Right cardiac atrium (tissue), 5 donors: ENCODE measurements at regions not wholly inside any gene's neighbourhood (a gene's known extent, or its start where the extent isn't known, plus 50 kb on each side); places are given as distances from the start of the nearest gene placed in this dataset.
A peak's percentile ranks its signal among the peaks of the same experiment; 100 is the strongest.
"Not testable (repeated sequence)": the region's sequence is repeated elsewhere in the genome, so short reads cannot be mapped to it uniquely, and the experiment has no call there.

ENCODE experiments used
- ATAC-seq, 2 donors: fragments of 200-7000 bp; cut with Tn5 transposase; one replicate each; pipeline versions ENCODE4 v1.8.0 to v1.9.1; 2020; ENCODE audit warnings: moderate library complexity in 2 of 2, mild to moderate bottlenecking in 1 of 2
- DNase-seq, 3 donors: peaks; one replicate each; pipeline ENCODE4 v3.0.0-alpha.2; 2020
- H3K27ac ChIP-seq: one replicate; pipeline ENCODE4 v1.5.1; 2013; ENCODE audit warnings: mild to moderate bottlenecking, low read length, control low read depth, moderate library complexity
- H3K27me3 ChIP-seq: one replicate; pipeline ENCODE4 v1.6.1; 2013; ENCODE audit not compliant: control insufficient read depth, insufficient read depth
- H3K4me1 ChIP-seq: one replicate; pipeline ENCODE4 v1.6.1; 2013; ENCODE audit warnings: low read length; ENCODE audit not compliant: control insufficient read depth, insufficient read depth
- H3K4me3 ChIP-seq: one replicate; pipeline ENCODE4 v1.5.1; 2013; ENCODE audit warnings: low read length, control low read depth
- H3K9me3 ChIP-seq: one replicate; pipeline ENCODE4 v1.6.1; 2013; ENCODE audit warnings: low read length; ENCODE audit not compliant: control insufficient read depth
- WGBS: extraction: QIAGEN DNeasy Blood & Tissue Kit; methylation state at CpG from one replicate; pipeline ENCODE4 v1.1.7; 2013; 5-methylcytosine and 5-hydroxymethylcytosine counted together
- intact Hi-C, 4 donors: fragments of 100-400 bp; cut with DNase I; formaldehyde crosslinking; loops; one replicate each; pipeline versions ENCODE4 v1.11.0 to v1.14.0; 2022 to 2023
- donor health status: healthy with polysubstance abuse.
- donor health status: DM: no; HTN: yes; CAD: no.
- donor health status: DM: no; HTN: no; CAD: no.
- donor health status: DM: no; HTN: yes; CAD: no; lungs with severe emphysema.
- donor health status: DM: yes; HTN: yes; CAD: no.

GRCh38 chr4:126470862-126471261 lies 1156.1 kb downstream of the FAT4 start:
- Histone ChIP-seq H3K4me3 (no peak overlapping the region), H3K4me1 (no peaks in the 10 kb centered on the region), H3K9me3 (no peaks in the 10 kb centered on the region), H3K27me3 (no peaks in the 10 kb centered on the region), H3K27ac (no peak overlapping the region)
- intact Hi-C loops, result no loop called here
- ATAC-seq (no peak), DNase-seq (no peak)
- 68% methylated on average over 3 of the region's 3 CpGs for WGBS

DNA sequence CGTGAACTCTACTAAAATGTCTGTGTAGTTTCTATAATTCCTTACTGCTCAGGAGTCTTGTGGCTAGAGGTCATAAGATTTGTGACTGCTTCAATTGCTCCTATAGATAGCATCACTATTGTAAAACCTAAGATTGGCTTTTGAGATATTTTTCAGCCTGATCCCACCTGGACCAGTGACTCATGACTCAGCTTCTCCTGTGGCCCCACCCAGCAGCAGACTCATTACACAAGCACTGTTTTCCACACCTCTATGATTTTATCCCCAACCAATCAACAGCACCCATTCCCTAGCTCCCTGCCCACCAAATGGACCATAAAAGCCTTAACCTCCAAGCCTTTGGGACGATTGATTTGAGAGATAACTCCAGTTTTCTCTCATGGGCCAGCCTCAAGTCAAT lies 1157.0 kb upstream of the INTU start:
- 83% methylated on average over 2 of the region's 2 CpGs for WGBS
- Histone ChIP-seq H3K4me3 (no peak overlapping the region), H3K9me3 (no peaks in the 10 kb centered on the region), H3K27me3 (no peaks in the 10 kb centered on the region), H3K27ac (no peak overlapping the region), H3K4me1 (no peaks in the 10 kb centered on the region)
- ATAC-seq (no peak), DNase-seq (no peak)
- intact Hi-C loops, result no loop called here

DNA sequence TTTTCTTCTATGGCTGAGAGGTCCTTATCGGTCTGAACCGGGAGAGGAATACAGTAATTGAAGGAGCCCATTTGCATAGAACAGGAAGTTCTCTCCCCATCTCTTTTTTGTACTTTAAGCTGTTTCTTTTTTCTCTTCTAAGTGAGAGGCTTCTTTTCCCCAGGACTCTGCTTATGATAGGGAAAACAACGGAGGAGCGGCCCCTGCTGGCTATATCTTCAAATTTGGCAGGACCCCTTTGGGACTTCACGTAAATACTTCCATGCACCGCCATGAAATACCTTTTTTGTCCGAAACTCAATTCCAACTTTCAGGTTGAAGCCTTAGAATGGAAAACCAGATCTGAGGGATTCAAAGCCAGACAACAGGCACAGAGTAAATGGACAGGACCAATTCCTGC lies 1153.0 kb upstream of the INTU start:
- ATAC-seq, result no peak
- Histone ChIP-seq H3K27ac (no peak overlapping the region), H3K27me3 (no peaks in the 10 kb centered on the region), H3K4me1 (no peaks in the 10 kb centered on the region), H3K9me3 (no peaks in the 10 kb centered on the region), H3K4me3 (no peak overlapping the region)
- WGBS, result 95% methylated on average over 7 of the region's 7 CpGs
- no peak for DNase-seq
- intact Hi-C loops, result no loop called here

GRCh38 chr4:126482311-126482710 lies 1150.4 kb upstream of the INTU start:
- Histone ChIP-seq H3K4me3 (no peak overlapping the region), H3K27me3 (no peaks in the 10 kb centered on the region), H3K9me3 (no peaks in the 10 kb centered on the region), H3K4me1 (no peaks in the 10 kb centered on the region), H3K27ac (no peak overlapping the region)
- ATAC-seq (no peak), DNase-seq (no peak)
- intact Hi-C loops, result no loop called here

DNA sequence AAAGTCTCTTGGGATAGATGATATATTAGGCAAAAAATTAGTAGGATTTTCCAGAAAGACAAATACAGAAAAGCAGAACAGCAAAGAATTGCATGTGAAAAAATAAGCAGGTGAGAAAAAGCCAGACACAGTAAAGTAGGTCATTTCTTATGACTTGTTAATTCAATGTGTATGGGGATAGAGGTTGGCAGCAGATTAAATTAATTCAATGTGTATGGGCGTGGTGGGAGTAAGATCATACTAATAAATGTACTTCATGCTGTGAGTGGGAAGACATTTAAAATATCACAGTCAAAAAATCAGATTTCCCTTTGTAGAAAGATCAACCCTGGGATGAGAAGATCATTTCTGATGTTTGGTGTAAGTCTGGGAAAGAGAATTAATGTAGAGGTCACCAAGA lies 1146.4 kb upstream of the INTU start:
- no peaks in the 10 kb centered on the region for H3K4me1 ChIP-seq
- no peak overlapping the region for H3K4me3 ChIP-seq
- ATAC-seq, result no peak
- DNase-seq, result no peak
- H3K27ac ChIP-seq, result no peak overlapping the region
- 86% methylated on average over 1 of the region's 1 CpG for WGBS
- no peaks in the 10 kb centered on the region for H3K27me3 ChIP-seq
- intact Hi-C loops, result no loop called here
- no peaks in the 10 kb centered on the region for H3K9me3 ChIP-seq

- 95% methylated on average over 33 of the region's 33 CpGs for WGBS
- no peaks in the 10 kb centered on the region for H3K9me3 ChIP-seq
- intact Hi-C loops, result no loop called here
- H3K27me3 ChIP-seq, result no peaks in the 10 kb centered on the region
- no peak for ATAC-seq
- no peak overlapping the region for H3K4me3 ChIP-seq
- DNase-seq, result peak in 1 of 3 donors; percentile 39
- H3K27ac ChIP-seq, result no peak overlapping the region
- H3K4me1 ChIP-seq, result no peaks in the 10 kb centered on the region
These were observed 1142.8 kb upstream of the INTU start for GRCh38 chr4:126489826-126490463.

DNA sequence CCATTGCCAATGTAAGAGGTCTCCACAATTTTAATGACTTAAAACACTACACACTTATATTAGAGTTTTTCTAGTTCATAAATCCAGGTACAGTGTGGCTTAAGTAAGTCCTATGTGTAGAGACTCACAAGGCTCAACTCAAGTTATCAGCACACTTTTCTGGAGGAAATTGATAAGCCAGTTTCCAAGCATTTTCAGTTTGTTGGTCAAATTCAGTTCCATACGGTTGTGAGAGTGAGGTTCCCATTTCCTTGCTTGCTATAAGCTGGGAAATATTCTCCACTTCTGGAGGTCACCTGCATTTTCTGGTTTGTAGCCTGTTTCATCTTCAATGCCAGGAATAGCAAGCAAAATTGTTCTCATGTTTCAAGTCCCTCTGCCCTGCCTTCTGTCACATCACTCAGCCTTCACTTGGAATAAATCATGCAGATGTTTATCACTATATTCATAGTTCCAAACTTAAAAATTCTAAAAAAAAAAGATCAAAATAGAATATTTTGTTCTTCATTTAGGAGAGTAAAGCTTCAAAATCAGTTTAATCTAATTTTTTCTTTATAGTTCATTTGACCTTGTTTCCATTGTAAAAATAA lies 1137.5 kb upstream of the INTU start:
- intact Hi-C loops, result no loop called here
- no peaks in the 10 kb centered on the region for H3K4me1 ChIP-seq
- WGBS, result 54% methylated on average over 1 of the region's 1 CpG
- no peak for ATAC-seq
- no peak overlapping the region for H3K27ac ChIP-seq
- H3K4me3 ChIP-seq, result no peak overlapping the region
- no peak for DNase-seq
- H3K9me3 ChIP-seq, result no peaks in the 10 kb centered on the region
- H3K27me3 ChIP-seq, result no peaks in the 10 kb centered on the region

DNA sequence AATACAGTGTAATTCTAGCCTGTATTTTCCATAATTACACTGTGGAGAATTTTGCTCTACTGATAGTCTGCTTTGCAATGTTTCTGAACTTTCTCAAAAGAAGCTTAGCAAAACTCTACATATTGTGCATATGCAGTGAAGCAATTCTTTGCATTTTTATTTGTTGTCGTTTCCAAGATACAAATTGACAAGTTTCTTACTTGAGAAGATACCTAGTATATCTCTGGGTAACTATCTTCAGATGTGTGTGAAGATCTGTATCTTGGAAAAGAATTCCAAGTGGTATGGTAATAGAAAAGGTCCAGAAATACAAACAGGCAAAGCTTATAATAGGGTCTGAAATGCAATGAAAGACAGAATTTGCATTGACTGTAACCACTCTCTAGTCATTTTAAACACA lies 1119.8 kb upstream of the INTU start:
- no peaks in the 10 kb centered on the region for H3K27me3 ChIP-seq
- no peaks in the 10 kb centered on the region for H3K9me3 ChIP-seq
- ATAC-seq (no peak), DNase-seq (no peak)
- no peak overlapping the region for H3K4me3 ChIP-seq
- WGBS, result 69% methylated on average over 1 of the region's 1 CpG
- H3K4me1 ChIP-seq, result no peaks in the 10 kb centered on the region
- intact Hi-C loops, result no loop called here
- no peak overlapping the region for H3K27ac ChIP-seq

- intact Hi-C loops, result no loop called here
- Histone ChIP-seq H3K9me3 (no peaks in the 10 kb centered on the region), H3K4me1 (no peaks in the 10 kb centered on the region), H3K27ac (no peak overlapping the region), H3K27me3 (no peaks in the 10 kb centered on the region), H3K4me3 (no peak overlapping the region)
- ATAC-seq (no peak), DNase-seq (no peak)
These were observed 1119.2 kb upstream of the INTU start for GRCh38 chr4:126513596-126513995.

DNA sequence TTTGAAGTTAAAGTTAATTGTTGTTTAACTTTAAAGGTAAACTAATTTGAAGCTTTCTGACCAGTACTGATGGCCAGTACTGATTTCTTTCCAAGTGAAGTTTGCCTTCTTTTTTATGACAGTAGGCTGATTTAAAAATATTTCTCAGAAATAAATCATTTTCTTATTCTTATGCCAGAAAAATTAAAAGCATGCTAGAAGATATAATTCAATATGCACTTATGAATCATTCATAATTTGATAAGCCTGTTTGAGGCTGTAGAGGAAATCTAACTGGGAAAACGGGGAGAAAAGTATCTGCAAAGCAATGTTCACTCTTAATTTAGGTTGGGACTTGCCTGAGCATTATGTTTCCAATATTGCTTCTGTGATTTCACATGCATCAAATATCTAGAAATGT lies 1112.0 kb upstream of the INTU start:
- no peak overlapping the region for H3K27ac ChIP-seq
- 49% methylated on average over 1 of the region's 1 CpG for WGBS
- ATAC-seq (no peak), DNase-seq (no peak)
- H3K4me3 ChIP-seq, result no peak overlapping the region
- intact Hi-C loops, result no loop called here
- no peaks in the 10 kb centered on the region for H3K9me3 ChIP-seq
- no peaks in the 10 kb centered on the region for H3K27me3 ChIP-seq
- H3K4me1 ChIP-seq, result no peaks in the 10 kb centered on the region

DNA sequence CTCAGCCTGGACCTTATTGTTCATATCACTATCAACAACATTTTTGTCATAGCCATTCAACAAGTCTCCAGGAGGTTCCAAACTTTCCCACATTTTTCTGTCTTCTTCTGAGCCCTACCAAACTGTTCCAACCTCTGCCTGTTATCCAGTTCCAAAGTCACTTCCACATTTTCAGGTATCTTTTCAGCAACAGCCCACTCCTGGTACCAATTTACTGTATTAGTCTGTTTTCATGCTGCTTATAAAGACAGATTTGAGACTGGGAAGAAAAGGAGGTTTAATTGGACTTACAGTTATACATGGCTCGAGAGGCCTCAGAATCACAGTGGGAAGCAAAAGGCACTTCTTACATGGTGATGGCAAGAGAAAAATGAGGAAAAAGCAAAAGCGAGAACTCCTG lies 1107.4 kb upstream of the INTU start:
- H3K4me1 ChIP-seq, intact Hi-C loops, ATAC-seq, H3K27me3 ChIP-seq, H3K4me3 ChIP-seq, H3K27ac ChIP-seq, DNase-seq, H3K9me3 ChIP-seq: not testable (repeated sequence)
- WGBS, result 89% methylated on average over 2 of the region's 2 CpGs

DNA sequence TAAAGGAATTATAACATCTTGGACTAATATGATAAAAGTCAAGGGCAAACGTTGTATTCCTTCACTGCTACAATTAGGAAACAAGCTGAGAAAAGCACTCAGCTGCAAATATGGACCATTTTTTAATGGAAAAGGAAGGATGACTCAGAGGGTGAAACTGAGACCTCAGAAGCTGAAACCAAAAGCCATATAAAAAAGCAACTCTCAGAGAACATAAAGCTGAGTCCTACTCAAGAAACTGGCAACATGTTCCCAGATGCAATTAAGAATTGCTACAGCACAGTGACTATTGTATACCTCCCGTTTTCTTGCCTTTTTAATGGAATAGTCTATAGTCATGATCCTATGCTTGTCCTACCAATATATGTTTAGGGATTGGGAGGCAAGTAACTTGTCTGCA lies 1106.4 kb upstream of the INTU start:
- ATAC-seq (no peak), DNase-seq (no peak)
- Histone ChIP-seq H3K27me3 (no peaks in the 10 kb centered on the region), H3K4me1 (no peaks in the 10 kb centered on the region), H3K9me3 (no peaks in the 10 kb centered on the region), H3K4me3 (no peak overlapping the region), H3K27ac (no peak overlapping the region)
- 81% methylated on average over 2 of the region's 2 CpGs for WGBS
- intact Hi-C loops, result no loop called here
